SK-N-SH (cell line): ENCODE measurements at regions not wholly inside any gene's neighbourhood (a gene's known extent, or its start where the extent isn't known, plus 50 kb on each side); places are given as distances from the start of the nearest gene placed in this dataset.

ENCODE experiments used
- CTCF ChIA-PET: fragments of 300-600, 350-600 bp; formaldehyde crosslinking; extraction: SDS; loops from one replicate; lab custom pipeline; 2021; lab: Yijun Ruan, JAX
- POLR2A ChIA-PET: fragments of 350-600 bp; sonication (Branson Sonifier 250); formaldehyde crosslinking; extraction: SDS; loops from one replicate; lab custom pipeline; 2020; ENCODE audit warnings: antibody characterized with exemption, inconsistent platforms; lab: Yijun Ruan, JAX
- DNase-seq: peaks from one replicate; pipeline ENCODE4 v3.0.0; 2012
- H2AFZ ChIP-seq: fragments of 200-600 bp; sonication (generic); 2 replicates; pipeline ENCODE4 v1.8.1; 2016; ENCODE audit warnings: antibody characterized with exemption, mild to moderate bottlenecking, low read depth
- H3F3A ChIP-seq: fragments of 200-600 bp; sonication (generic); replicated peaks from 2 replicates; pipeline ENCODE3; 2016; ENCODE audit warnings: antibody characterized with exemption, mild to moderate bottlenecking; ENCODE audit not compliant: insufficient read depth
- H3K27ac ChIP-seq, 2 experiments: fragments of 200-500 bp in 1 of 2; fragments of 200-600 bp in 1 of 2; sonication (Bioruptor generic) in 1 of 2; sonication (generic), shearing (Covaris generic) in 1 of 2; 2 replicates each; pipeline versions ENCODE4 v1.5.1 to v1.6.1; 2014 to 2016; ENCODE audit warnings: low read depth in 2 of 2, inconsistent platforms in 1 of 2, low read length in 1 of 2, mild to moderate bottlenecking in 1 of 2, mixed read lengths in 1 of 2
- H3K27me3 ChIP-seq: fragments of 200-600 bp; sonication (generic), shearing (Covaris generic); 2 replicates; pipeline ENCODE4 v1.6.1; 2016; ENCODE audit warnings: mixed run types; ENCODE audit not compliant: insufficient read depth
- H3K36me3 ChIP-seq, 2 experiments: fragments of 200-500 bp in 1 of 2; fragments of 200-600 bp in 1 of 2; sonication (Bioruptor generic) in 1 of 2; sonication (generic) in 1 of 2; replicated peaks in 1 of 2; 2 replicates each; pipeline versions ENCODE3 to v1.5.1; 2014 to 2016; ENCODE audit warnings: low read length in 1 of 2, mild to moderate bottlenecking in 1 of 2; ENCODE audit not compliant: insufficient read depth in 2 of 2, control insufficient read depth in 1 of 2
- H3K4me1 ChIP-seq, 2 experiments: fragments of 200-500 bp in 1 of 2; fragments of 200-600 bp in 1 of 2; sonication (Bioruptor generic) in 1 of 2; sonication (generic), shearing (Covaris generic) in 1 of 2; 2 replicates each; pipeline versions ENCODE4 v1.5.1 to v1.6.1; 2014 to 2016; ENCODE audit warnings: low read depth in 1 of 2, low read length in 1 of 2, mixed run types in 1 of 2; ENCODE audit not compliant: insufficient read depth in 2 of 2, control insufficient read depth in 1 of 2
- H3K4me2 ChIP-seq: fragments of 200-600 bp; sonication (generic), shearing (Covaris generic); 2 replicates; pipeline ENCODE4 v1.6.1; 2017; ENCODE audit warnings: mixed run types
- H3K4me3 ChIP-seq, 2 experiments: fragments of 200-500 bp in 1 of 2; fragments of 200-600 bp in 1 of 2; sonication (Bioruptor generic) in 1 of 2; sonication (generic), shearing (Covaris generic) in 1 of 2; 2 replicates each; pipeline versions ENCODE4 v1.5.1 to v1.8.1; 2014 to 2016; ENCODE audit warnings: low read depth in 2 of 2, inconsistent platforms in 1 of 2, low read length in 1 of 2, mild to moderate bottlenecking in 1 of 2, mixed read lengths in 1 of 2, moderate library complexity in 1 of 2
- H3K79me2 ChIP-seq: fragments of 200-600 bp; sonication (generic); 2 replicates; pipeline ENCODE4 v1.8.1; 2017; ENCODE audit warnings: mild to moderate bottlenecking; ENCODE audit not compliant: insufficient read depth
- H3K9ac ChIP-seq: fragments of 200-600 bp; sonication (generic); 2 replicates; pipeline ENCODE4 v1.6.1; 2017; ENCODE audit warnings: mixed run types
- H3K9me2 ChIP-seq: fragments of 200-600 bp; sonication (generic); 2 replicates; pipeline ENCODE4 v1.6.1; 2017; ENCODE audit warnings: mixed run types
- H3K9me3 ChIP-seq: fragments of 200-600 bp; sonication (generic); 2 replicates; pipeline ENCODE4 v1.6.1; 2017; ENCODE audit warnings: mixed run types, mild to moderate bottlenecking, moderate library complexity
- H4K20me1 ChIP-seq: fragments of 200-600 bp; sonication (generic); 2 replicates; pipeline ENCODE4 v1.6.1; 2017; ENCODE audit warnings: mild to moderate bottlenecking, mixed run types; ENCODE audit not compliant: insufficient read depth
- EP300 ChIP-seq, 2 experiments: IDR thresholded peaks; 2 replicates each; pipeline versions ENCODE4 v1.4.0 to v1.6.1; 2012; ENCODE audit warnings: borderline replicate concordance in 1 of 2, low read depth in 1 of 2, low read length in 1 of 2
- FOXM1 ChIP-seq: IDR thresholded peaks from 2 replicates; pipeline ENCODE4 v1.4.0; 2012; ENCODE audit warnings: low read depth, mild to moderate bottlenecking
- IRF3 ChIP-seq: fragments of 150-350 bp; IDR thresholded peaks from 2 replicates; pipeline ENCODE4 v1.6.1; 2016; ENCODE audit warnings: mild to moderate bottlenecking, low read depth, low read length
- JUND ChIP-seq: IDR thresholded peaks from 2 replicates; pipeline ENCODE4 v1.4.0; 2012
- NFIC ChIP-seq: IDR thresholded peaks from 2 replicates; pipeline ENCODE4 v1.4.0; 2012; ENCODE audit warnings: borderline replicate concordance
- PBX3 ChIP-seq: IDR thresholded peaks from 2 replicates; pipeline ENCODE4; 2012
- POLR2AphosphoS5 ChIP-seq: IDR thresholded peaks from 2 replicates; pipeline ENCODE4 v1.6.1; 2012; ENCODE audit warnings: low read depth, low read length
- SIN3A ChIP-seq: IDR thresholded peaks from 2 replicates; pipeline ENCODE4 v1.6.1; 2012; ENCODE audit warnings: low read depth, mild to moderate bottlenecking, low read length, moderate library complexity, borderline replicate concordance
- SMC3 ChIP-seq: IDR thresholded peaks from 2 replicates; pipeline ENCODE4 v1.6.1; 2012; ENCODE audit warnings: low read depth, low read length, improper control_type of control experiment
- TEAD4 ChIP-seq: IDR thresholded peaks from 2 replicates; pipeline ENCODE4 v1.4.0; 2012; ENCODE audit warnings: mild to moderate bottlenecking, borderline replicate concordance; ENCODE audit not compliant: insufficient read depth
- USF1 ChIP-seq: IDR thresholded peaks from 2 replicates; pipeline ENCODE4 v1.4.0; 2012; ENCODE audit warnings: low read depth, borderline replicate concordance
- YY1 ChIP-seq: IDR thresholded peaks from 2 replicates; pipeline ENCODE4 v1.4.0; 2012; ENCODE audit warnings: low read depth, mild to moderate bottlenecking
- ZBTB33 ChIP-seq: IDR thresholded peaks from 2 replicates; pipeline ENCODE4 v1.4.0; 2012; ENCODE audit warnings: low read depth, borderline replicate concordance
- WGBS: methylation state at CpG from one replicate; pipeline ENCODE4 v1.1.6; 2017; ENCODE audit warnings: low lambda C conversion rate; 5-methylcytosine and 5-hydroxymethylcytosine counted together

- POLR2A ChIA-PET = no interaction called here
- 68% methylated on average over 1 of the region's 1 CpG for WGBS
- CTCF ChIA-PET = no interaction called here
Measured at GRCh38 chr11:23723861-23724260, 773.0 kb upstream of the LUZP2 start.

GRCh38 chr11:23725752-23726151 lies 771.1 kb upstream of the LUZP2 start:
- Histone ChIP-seq H3K4me1 (no peaks in the 10 kb centered on the region), H3K9me3 (no peaks in the 10 kb centered on the region), H4K20me1 (no peaks in the 10 kb centered on the region), H3F3A (no peaks in the 10 kb centered on the region), H3K27me3 (no peaks in the 10 kb centered on the region), H3K4me2 (no peak overlapping the region), H2AFZ (no peak overlapping the region), H3K4me3 (no peak overlapping the region), H3K9me2 (no peaks in the 10 kb centered on the region)
- no peak for DNase-seq
- no peak for TF ChIP-seq NFIC
- no peak for TF ChIP-seq USF1
- TF ChIP-seq FOXM1 = no peak
- no peak for TF ChIP-seq YY1
- TF ChIP-seq SMC3 = no peak
- TF ChIP-seq, all 33 proteins: peak for 0
- ChIA-PET CTCF (interaction anchor here (0.7 kb wide), 1 partner anchor 96 kb away, joined by 3 read pairs; no protein-coding TSS in a partner anchor), POLR2A (no interaction called here)
- Histone ChIP-seq H3K9ac (no peak overlapping the region), H3K79me2 (no peaks in the 10 kb centered on the region), H3K27ac (no peak overlapping the region), H3K36me3 (no peaks in the 10 kb centered on the region)
- WGBS = 83% methylated on average over 5 of the region's 5 CpGs

More at GRCh38 chr11:23723861-23724260, 773.0 kb upstream of the LUZP2 start:
- no peaks in the 10 kb centered on the region for H3K4me1 ChIP-seq
- no peak for DNase-seq
- H3K9me3 ChIP-seq = no peaks in the 10 kb centered on the region
- no peaks in the 10 kb centered on the region for H4K20me1 ChIP-seq
- H3K27me3 ChIP-seq = no peaks in the 10 kb centered on the region
- no peak overlapping the region for H3K4me3 ChIP-seq
- no peaks in the 10 kb centered on the region for H3K79me2 ChIP-seq
- TF ChIP-seq FOXM1 (no peak), ZBTB33 (no peak), SMC3 (no peak)
- no peak overlapping the region for H3K4me2 ChIP-seq
- H3F3A ChIP-seq = no peaks in the 10 kb centered on the region
- no peak overlapping the region for H3K9ac ChIP-seq
- no peak overlapping the region for H3K27ac ChIP-seq
- H2AFZ ChIP-seq = no peak overlapping the region
- no peaks in the 10 kb centered on the region for H3K36me3 ChIP-seq
- no peaks in the 10 kb centered on the region for H3K9me2 ChIP-seq

- DNase-seq = no peak
- H3K4me3 ChIP-seq = no peak overlapping the region
- CTCF ChIA-PET = no interaction called here
- TF ChIP-seq NFIC (no peak), SIN3A (no peak), ZBTB33 (no peak), USF1 (no peak), TEAD4 (no peak), JUND (no peak), POLR2AphosphoS5 (no peak), EP300 (IDR thresholded peaks at IDR 0.05; ENCODE audit: borderline replicate concordance in 1 of 2, low read depth in 1 of 2, low read length in 1 of 2) (no peak), PBX3 (no peak), IRF3 (no peak), YY1 (no peak)
Measured at GRCh38 chr11:23727387-23727786, 769.5 kb upstream of the LUZP2 start.

More at GRCh38 chr11:23727387-23727786, 769.5 kb upstream of the LUZP2 start:
- no peaks in the 10 kb centered on the region for H3K27me3 ChIP-seq
- H3K9me3 ChIP-seq = no peaks in the 10 kb centered on the region
- no peak overlapping the region for H2AFZ ChIP-seq
- H3K4me1 ChIP-seq = no peaks in the 10 kb centered on the region
- POLR2A ChIA-PET = no interaction called here
- H3K4me2 ChIP-seq = no peak overlapping the region
- no peaks in the 10 kb centered on the region for H3K79me2 ChIP-seq
- H3K27ac ChIP-seq = no peak overlapping the region
- H4K20me1 ChIP-seq = no peaks in the 10 kb centered on the region
- no peaks in the 10 kb centered on the region for H3K36me3 ChIP-seq
- no peaks in the 10 kb centered on the region for H3F3A ChIP-seq
- H3K9ac ChIP-seq = no peak overlapping the region
- no peaks in the 10 kb centered on the region for H3K9me2 ChIP-seq
